HCEC 1CT (cell line): ENCODE measurements at regions not wholly inside any gene's neighbourhood (a gene's known extent, or its start where the extent isn't known, plus 50 kb on each side); places are given as distances from the start of the nearest gene placed in this dataset.
A peak's percentile ranks its signal among the peaks of the same experiment; 100 is the strongest.

Experiments used
- DNase-seq: peaks from one replicate; pipeline ENCODE4 v3.0.0-alpha.2; 2017

- no peak for DNase-seq
These were observed 197.5 kb upstream of the JARID2 start for GRCh38 chr6:15048367-15048766.

- no peak for DNase-seq
These were observed 187.4 kb upstream of the JARID2 start for GRCh38 chr6:15058200-15059061.

GRCh38 chr6:15061180-15061641 lies 184.7 kb upstream of the JARID2 start:
- no peak for DNase-seq

GRCh38 chr6:15061908-15062515 lies 183.9 kb upstream of the JARID2 start:
- no peak for DNase-seq

GRCh38 chr6:15062516-15063252 lies 183.2 kb upstream of the JARID2 start:
- DNase-seq = peak; percentile 96

- peak; percentile 54 for DNase-seq
These were observed 182.5 kb upstream of the JARID2 start for GRCh38 chr6:15063253-15063853.

GRCh38 chr6:15065261-15065989 lies 180.4 kb upstream of the JARID2 start:
- peak; percentile 91 for DNase-seq

- no peak for DNase-seq
These were observed 179.6 kb upstream of the JARID2 start for GRCh38 chr6:15066089-15066758.

GRCh38 chr6:15073344-15073789 lies 172.5 kb upstream of the JARID2 start:
- no peak for DNase-seq

GRCh38 chr6:15073883-15074465 lies 171.9 kb upstream of the JARID2 start:
- DNase-seq = no peak

- no peak for DNase-seq
These were observed 171.1 kb upstream of the JARID2 start for GRCh38 chr6:15074806-15075205.

- no peak for DNase-seq
These were observed 169.3 kb upstream of the JARID2 start for GRCh38 chr6:15076565-15076964.

- DNase-seq = no peak
These were observed 168.9 kb upstream of the JARID2 start for GRCh38 chr6:15077006-15077405.

GRCh38 chr6:15077961-15078360 lies 167.9 kb upstream of the JARID2 start:
- no peak for DNase-seq

GRCh38 chr6:15079288-15079817 lies 166.5 kb upstream of the JARID2 start:
- DNase-seq = no peak

- no peak for DNase-seq
These were observed 165.0 kb upstream of the JARID2 start for GRCh38 chr6:15080895-15081294.

- no peak for DNase-seq
These were observed 164.4 kb upstream of the JARID2 start for GRCh38 chr6:15081447-15081846.

- no peak for DNase-seq
These were observed 163.2 kb upstream of the JARID2 start for GRCh38 chr6:15082708-15083107.

- no peak for DNase-seq
These were observed 159.3 kb upstream of the JARID2 start for GRCh38 chr6:15086348-15087158.

- no peak for DNase-seq
These were observed 158.7 kb upstream of the JARID2 start for GRCh38 chr6:15087186-15087589.
